Karpas-422 (cell line): ENCODE measurements at regions not wholly inside any gene's neighbourhood (a gene's known extent, or its start where the extent isn't known, plus 50 kb on each side); places are given as distances from the start of the nearest gene placed in this dataset.

Experiments used
- DNase-seq: peaks from one replicate; pipeline ENCODE4 v3.0.0-alpha.2; 2015
- H2AFZ ChIP-seq: fragments of 200-600 bp; sonication (generic); 2 replicates; pipeline ENCODE4 v1.6.1; 2014; ENCODE audit warnings: antibody characterized with exemption, low read length, mixed read lengths
- H3K27ac ChIP-seq: fragments of 200-600 bp; sonication (generic); 2 replicates; pipeline ENCODE4 v1.5.1; 2014; ENCODE audit warnings: mild to moderate bottlenecking, low read length, moderate library complexity
- H3K27me3 ChIP-seq: fragments of 200-600 bp; sonication (generic); 2 replicates; pipeline ENCODE4 v1.6.1; 2014; ENCODE audit warnings: low read length, mixed read lengths
- H3K36me3 ChIP-seq: fragments of 200-600 bp; sonication (generic); 2 replicates; pipeline ENCODE4 v1.6.1; 2014; ENCODE audit warnings: low read length, mixed read lengths; ENCODE audit not compliant: insufficient read depth
- H3K4me1 ChIP-seq: fragments of 200-600 bp; sonication (generic); 2 replicates; pipeline ENCODE4 v1.6.1; 2014; ENCODE audit warnings: mild to moderate bottlenecking, low read length, mixed read lengths
- H3K4me2 ChIP-seq: fragments of 200-600 bp; sonication (generic); 2 replicates; pipeline ENCODE4 v1.6.1; 2014; ENCODE audit warnings: low read length, low read depth, mild to moderate bottlenecking; ENCODE audit not compliant: poor library complexity, severe bottlenecking
- H3K4me3 ChIP-seq: fragments of 200-600 bp; sonication (generic); 2 replicates; pipeline ENCODE4 v1.5.1; 2014; ENCODE audit warnings: mild to moderate bottlenecking, antibody characterized with exemption, low read length, mixed read lengths
- H3K79me2 ChIP-seq: fragments of 200-600 bp; sonication (generic); 2 replicates; pipeline ENCODE4 v1.6.1; 2014; ENCODE audit warnings: mild to moderate bottlenecking, low read length, mixed read lengths
- H3K9ac ChIP-seq: fragments of 200-600 bp; sonication (generic); 2 replicates; pipeline ENCODE4 v1.6.0; 2014; ENCODE audit warnings: low read length
- H3K9me2 ChIP-seq: fragments of 200-600 bp; sonication (generic), shearing (Covaris generic); replicated peaks from 2 replicates; pipeline ENCODE4 v1.6.0; 2014; ENCODE audit warnings: mild to moderate bottlenecking, low read length, moderate library complexity; ENCODE audit not compliant: insufficient read depth
- H3K9me3 ChIP-seq: fragments of 300-700, 200-600 bp; sonication (generic); 2 replicates; pipeline ENCODE4 v1.6.1; 2014; ENCODE audit warnings: low read length, mixed read lengths
- H4K20me1 ChIP-seq: fragments of 200-600 bp; sonication (generic); 2 replicates; pipeline ENCODE4 v1.6.1; 2014; ENCODE audit warnings: mild to moderate bottlenecking, antibody characterized with exemption, low read length, low read depth; ENCODE audit not compliant: insufficient read depth

- peaks cover 24% of the 10 kb centered on the region for H3K9me3 ChIP-seq
- DNase-seq, result no peak
- H4K20me1 ChIP-seq, result no peaks in the 10 kb centered on the region
- H3K4me3 ChIP-seq, result no peak overlapping the region
- no peak overlapping the region for H2AFZ ChIP-seq
- no peaks in the 10 kb centered on the region for H3K79me2 ChIP-seq
- H3K36me3 ChIP-seq, result no peaks in the 10 kb centered on the region
- no peaks in the 10 kb centered on the region for H3K9me2 ChIP-seq
- H3K4me2 ChIP-seq, result no peak overlapping the region
- no peak overlapping the region for H3K27ac ChIP-seq
- H3K27me3 ChIP-seq, result no peaks in the 10 kb centered on the region
- no peaks in the 10 kb centered on the region for H3K4me1 ChIP-seq
- H3K9ac ChIP-seq, result no peak overlapping the region
Observed at GRCh38 chr6:92784235-92784634, 635.1 kb downstream of the EPHA7 start.

- no peaks in the 10 kb centered on the region for H3K36me3 ChIP-seq
- no peak overlapping the region for H2AFZ ChIP-seq
- no peak for DNase-seq
- no peak overlapping the region for H3K4me2 ChIP-seq
- H3K9me3 ChIP-seq, result peaks cover 18% of the 10 kb centered on the region
- no peaks in the 10 kb centered on the region for H3K9me2 ChIP-seq
- H3K9ac ChIP-seq, result no peak overlapping the region
- no peaks in the 10 kb centered on the region for H3K27me3 ChIP-seq
- H3K79me2 ChIP-seq, result no peaks in the 10 kb centered on the region
- no peaks in the 10 kb centered on the region for H3K4me1 ChIP-seq
- no peak overlapping the region for H3K4me3 ChIP-seq
- H3K27ac ChIP-seq, result no peak overlapping the region
- no peaks in the 10 kb centered on the region for H4K20me1 ChIP-seq
Observed at GRCh38 chr6:92779746-92780145, 639.6 kb downstream of the EPHA7 start.

DNA sequence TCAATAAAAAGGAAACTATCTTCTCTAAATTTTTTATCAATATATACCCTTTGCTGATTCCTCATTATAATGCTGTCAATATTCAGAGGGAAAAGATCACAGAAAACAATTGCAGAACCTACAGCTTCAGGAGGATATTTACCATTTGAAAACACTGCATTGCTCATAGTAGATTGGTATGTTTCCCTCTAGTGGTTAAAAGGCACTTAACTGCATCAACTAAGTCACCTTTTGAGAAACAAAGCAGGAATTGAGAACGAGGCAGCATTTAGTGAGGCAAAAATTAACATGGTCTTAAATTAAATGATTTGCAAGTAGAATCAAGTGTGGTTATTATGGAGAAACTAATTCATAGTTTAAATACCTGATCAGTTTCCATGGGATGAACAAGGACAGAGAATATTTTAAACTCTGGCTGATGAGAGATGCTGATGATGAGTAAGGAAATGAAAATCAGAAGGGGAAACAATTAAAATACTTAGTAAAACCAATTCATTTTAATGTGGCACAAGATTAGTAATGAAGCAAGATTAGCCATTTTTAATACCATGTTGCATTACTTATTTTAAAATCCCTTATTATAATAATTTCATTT lies 642.1 kb downstream of the EPHA7 start:
- Histone ChIP-seq H3K79me2 (no peaks in the 10 kb centered on the region), H3K27ac (no peak overlapping the region), H3K9ac (no peak overlapping the region), H3K4me1 (no peaks in the 10 kb centered on the region), H3K27me3 (no peaks in the 10 kb centered on the region), H2AFZ (no peak overlapping the region), H4K20me1 (no peaks in the 10 kb centered on the region), H3K4me2 (no peak overlapping the region), H3K36me3 (no peaks in the 10 kb centered on the region), H3K4me3 (no peak overlapping the region), H3K9me2 (no peaks in the 10 kb centered on the region), H3K9me3 (peaks cover 22% of the 10 kb centered on the region)
- DNase-seq, result peak; percentile 54

- Histone ChIP-seq H4K20me1 (no peaks in the 10 kb centered on the region), H3K27ac (no peak overlapping the region), H3K4me2 (no peak overlapping the region), H3K27me3 (no peaks in the 10 kb centered on the region), H3K4me3 (no peak overlapping the region), H3K36me3 (no peaks in the 10 kb centered on the region), H3K9me2 (no peaks in the 10 kb centered on the region), H2AFZ (no peak overlapping the region), H3K79me2 (no peaks in the 10 kb centered on the region), H3K4me1 (no peaks in the 10 kb centered on the region), H3K9ac (no peak overlapping the region), H3K9me3 (peaks cover 26% of the 10 kb centered on the region)
- DNase-seq, result no peak
Observed at GRCh38 chr6:92770540-92770939, 648.8 kb downstream of the EPHA7 start.

DNA sequence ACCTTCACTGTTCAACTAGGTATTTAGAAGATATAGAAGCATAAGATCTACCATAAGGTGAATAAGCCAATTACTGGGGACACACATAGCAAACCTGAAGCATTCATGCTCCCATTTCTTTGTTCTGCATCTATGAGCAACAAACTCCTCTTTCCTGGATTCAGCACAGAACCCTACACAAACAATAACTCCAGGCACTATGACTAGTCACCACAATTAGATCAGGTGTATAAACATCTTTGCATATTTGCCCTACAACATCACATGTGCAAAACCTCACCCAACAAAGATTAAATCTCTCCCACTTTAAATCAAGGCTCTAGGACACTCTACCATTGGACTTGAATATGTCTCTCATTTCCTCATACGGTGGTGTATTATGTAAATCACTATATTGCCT lies 652.3 kb downstream of the EPHA7 start:
- H3K4me1 ChIP-seq, result no peaks in the 10 kb centered on the region
- no peaks in the 10 kb centered on the region for H3K27me3 ChIP-seq
- H4K20me1 ChIP-seq, result no peaks in the 10 kb centered on the region
- no peak overlapping the region for H2AFZ ChIP-seq
- no peaks in the 10 kb centered on the region for H3K9me2 ChIP-seq
- H3K36me3 ChIP-seq, result no peaks in the 10 kb centered on the region
- H3K4me3 ChIP-seq, result no peak overlapping the region
- no peak overlapping the region for H3K27ac ChIP-seq
- H3K9ac ChIP-seq, result no peak overlapping the region
- no peak overlapping the region for H3K4me2 ChIP-seq
- peaks cover 30% of the 10 kb centered on the region for H3K9me3 ChIP-seq
- no peaks in the 10 kb centered on the region for H3K79me2 ChIP-seq
- no peak for DNase-seq

DNA sequence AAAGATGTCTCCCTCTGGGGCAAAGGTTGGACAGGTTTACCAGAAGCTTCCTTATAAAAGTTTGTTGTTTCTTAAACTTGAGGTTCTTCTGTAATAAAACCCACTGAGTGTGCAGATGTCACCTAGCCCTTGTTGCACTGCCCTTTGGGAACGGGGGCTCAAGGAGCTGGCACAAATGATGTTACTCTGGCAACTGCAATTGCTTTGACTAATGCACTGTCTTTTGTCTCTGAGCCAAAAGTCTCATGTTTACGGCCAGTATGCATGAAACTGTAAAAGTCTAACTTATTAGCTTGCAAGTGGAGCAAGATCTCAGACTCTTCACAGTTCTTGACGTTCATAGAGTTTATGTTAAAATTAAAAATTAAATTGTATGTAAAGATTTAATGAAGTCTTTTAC lies 655.7 kb downstream of the EPHA7 start:
- H3K27ac ChIP-seq, result no peak overlapping the region
- peaks cover 26% of the 10 kb centered on the region for H3K9me3 ChIP-seq
- H2AFZ ChIP-seq, result no peak overlapping the region
- H3K27me3 ChIP-seq, result no peaks in the 10 kb centered on the region
- no peaks in the 10 kb centered on the region for H3K9me2 ChIP-seq
- DNase-seq, result no peak
- no peaks in the 10 kb centered on the region for H3K79me2 ChIP-seq
- no peak overlapping the region for H3K4me2 ChIP-seq
- no peaks in the 10 kb centered on the region for H3K4me1 ChIP-seq
- H3K36me3 ChIP-seq, result no peaks in the 10 kb centered on the region
- H4K20me1 ChIP-seq, result no peaks in the 10 kb centered on the region
- no peak overlapping the region for H3K4me3 ChIP-seq
- H3K9ac ChIP-seq, result no peak overlapping the region

GRCh38 chr6:92763274-92763584 lies 656.1 kb downstream of the EPHA7 start:
- Histone ChIP-seq H3K4me3 (no peak overlapping the region), H4K20me1 (no peaks in the 10 kb centered on the region), H3K9me3 (peaks cover 22% of the 10 kb centered on the region), H3K4me2 (no peak overlapping the region), H3K9me2 (no peaks in the 10 kb centered on the region), H3K79me2 (no peaks in the 10 kb centered on the region), H2AFZ (no peak overlapping the region), H3K4me1 (no peaks in the 10 kb centered on the region), H3K36me3 (no peaks in the 10 kb centered on the region), H3K9ac (no peak overlapping the region), H3K27ac (no peak overlapping the region), H3K27me3 (no peaks in the 10 kb centered on the region)
- DNase-seq, result no peak

DNA sequence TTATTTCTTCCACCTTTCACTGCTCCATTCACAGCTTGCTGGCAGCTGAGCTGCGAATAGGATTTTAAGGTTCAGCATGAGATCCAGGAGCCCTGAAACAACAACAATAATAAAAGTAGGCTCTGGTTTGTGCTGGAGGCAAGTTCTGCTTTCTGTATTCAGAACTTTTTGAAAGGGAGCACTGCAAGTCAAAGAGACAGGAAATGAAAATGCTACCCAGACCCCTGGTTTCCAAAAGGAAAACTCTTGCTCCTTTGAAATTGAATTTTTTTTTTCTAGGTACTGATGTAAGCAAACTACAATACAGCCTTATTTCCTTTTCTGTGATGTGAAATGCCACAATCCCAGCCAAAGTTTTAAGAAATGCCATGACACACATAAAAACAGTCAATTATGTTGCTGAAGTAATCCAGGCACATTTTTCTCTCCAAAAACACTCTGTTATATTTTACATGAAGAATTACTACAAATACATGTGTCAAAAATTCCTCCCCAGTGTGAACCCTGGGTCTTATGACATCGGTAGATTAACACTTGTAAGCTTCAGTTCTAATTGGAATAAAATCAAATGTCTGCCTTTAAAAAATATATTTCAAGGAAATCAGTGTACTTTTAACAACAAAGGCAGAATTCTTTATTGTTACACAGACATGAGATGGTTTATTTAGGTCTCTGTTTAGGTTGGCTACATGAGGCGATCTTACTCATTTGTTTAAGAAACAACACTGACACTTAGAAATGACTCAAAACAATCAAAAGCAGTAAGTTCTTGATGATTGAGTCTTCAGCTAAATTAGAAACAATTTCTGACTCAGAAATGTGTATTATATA lies 656.7 kb downstream of the EPHA7 start:
- H3K27ac ChIP-seq, result no peak overlapping the region
- no peak overlapping the region for H3K4me2 ChIP-seq
- no peaks in the 10 kb centered on the region for H3K4me1 ChIP-seq
- H3K79me2 ChIP-seq, result no peaks in the 10 kb centered on the region
- H3K27me3 ChIP-seq, result no peaks in the 10 kb centered on the region
- H3K4me3 ChIP-seq, result no peak overlapping the region
- H2AFZ ChIP-seq, result no peak overlapping the region
- H3K9me2 ChIP-seq, result no peaks in the 10 kb centered on the region
- no peaks in the 10 kb centered on the region for H4K20me1 ChIP-seq
- H3K36me3 ChIP-seq, result no peaks in the 10 kb centered on the region
- DNase-seq, result no peak
- peaks cover 22% of the 10 kb centered on the region for H3K9me3 ChIP-seq
- H3K9ac ChIP-seq, result no peak overlapping the region
